ENCODE measurements at regions not wholly inside any gene's neighbourhood (a gene's known extent, or its start where the extent isn't known, plus 50 kb on each side); places are given as distances from the start of the nearest gene placed in this dataset.
"Not testable (repeated sequence)": the region's sequence is repeated elsewhere in the genome, so short reads cannot be mapped to it uniquely, and the experiment has no call there.

GRCh38 chr6:122878796-122879195, 89.7 kb downstream of the SMPDL3A start:
- DNase-seq (ENCODE audit: low read depth) = no peak
- no peak overlapping the region for H3K4me3 ChIP-seq (replicated peaks; ENCODE audit: low read depth, low read length)
- TF ChIP-seq, protein P1, sequence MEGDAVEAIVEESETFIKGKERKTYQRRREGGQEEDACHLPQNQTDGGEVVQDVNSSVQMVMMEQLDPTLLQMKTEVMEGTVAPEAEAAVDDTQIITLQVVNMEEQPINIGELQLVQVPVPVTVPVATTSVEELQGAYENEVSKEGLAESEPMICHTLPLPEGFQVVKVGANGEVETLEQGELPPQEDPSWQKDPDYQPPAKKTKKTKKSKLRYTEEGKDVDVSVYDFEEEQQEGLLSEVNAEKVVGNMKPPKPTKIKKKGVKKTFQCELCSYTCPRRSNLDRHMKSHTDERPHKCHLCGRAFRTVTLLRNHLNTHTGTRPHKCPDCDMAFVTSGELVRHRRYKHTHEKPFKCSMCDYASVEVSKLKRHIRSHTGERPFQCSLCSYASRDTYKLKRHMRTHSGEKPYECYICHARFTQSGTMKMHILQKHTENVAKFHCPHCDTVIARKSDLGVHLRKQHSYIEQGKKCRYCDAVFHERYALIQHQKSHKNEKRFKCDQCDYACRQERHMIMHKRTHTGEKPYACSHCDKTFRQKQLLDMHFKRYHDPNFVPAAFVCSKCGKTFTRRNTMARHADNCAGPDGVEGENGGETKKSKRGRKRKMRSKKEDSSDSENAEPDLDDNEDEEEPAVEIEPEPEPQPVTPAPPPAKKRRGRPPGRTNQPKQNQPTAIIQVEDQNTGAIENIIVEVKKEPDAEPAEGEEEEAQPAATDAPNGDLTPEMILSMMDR (IDR thresholded peaks at IDR 0.05; ENCODE audit: low read length, missing control alignments) = no peak

GRCh38 chr6:122886481-122886880, 97.4 kb downstream of the SMPDL3A start:
- H3K4me3 ChIP-seq (replicated peaks; ENCODE audit: low read depth, low read length) = no peak overlapping the region
- TF ChIP-seq, protein P1 (IDR thresholded peaks at IDR 0.05; ENCODE audit: low read length, missing control alignments) = no peak
- DNase-seq (ENCODE audit: low read depth) = no peak

DNA sequence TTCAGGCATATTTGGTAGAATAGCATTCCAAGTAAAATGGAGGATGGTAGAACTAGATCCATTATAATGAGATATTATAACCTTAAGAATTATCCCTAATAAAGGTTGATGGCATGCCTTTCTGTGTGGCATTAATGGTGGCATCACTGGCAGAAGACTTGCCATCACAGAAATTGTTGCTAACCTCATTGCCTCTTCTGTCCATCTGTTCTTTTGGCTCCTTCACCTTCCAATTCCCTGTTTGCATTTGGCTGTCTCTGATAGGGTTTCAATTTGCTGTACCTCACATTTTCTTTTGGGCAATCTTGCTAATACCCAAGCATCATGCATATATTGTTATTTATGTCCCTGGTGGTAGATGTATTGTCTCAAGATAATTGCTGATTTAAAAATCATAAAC, 98.9 kb downstream of the SMPDL3A start:
- DNase-seq (ENCODE audit: low read depth) = no peak
- TF ChIP-seq, protein P1 (IDR thresholded peaks at IDR 0.05; ENCODE audit: low read length, missing control alignments) = no peak
- H3K4me3 ChIP-seq (replicated peaks; ENCODE audit: low read depth, low read length) = no peak overlapping the region

GRCh38 chr6:122888680-122889079, 99.6 kb downstream of the SMPDL3A start:
- DNase-seq (ENCODE audit: low read depth); H3K4me3 ChIP-seq (replicated peaks; ENCODE audit: low read depth, low read length): not testable (repeated sequence)

- TF ChIP-seq, protein P1 (IDR thresholded peaks at IDR 0.05; ENCODE audit: low read length, missing control alignments) = no peak
- H3K4me3 ChIP-seq (replicated peaks; ENCODE audit: low read depth, low read length) = no peak overlapping the region
- DNase-seq (ENCODE audit: low read depth) = no peak
Observed at GRCh38 chr6:122890250-122890649, 101.2 kb downstream of the SMPDL3A start.

- H3K4me3 ChIP-seq (replicated peaks; ENCODE audit: low read depth, low read length) = no peak overlapping the region
- TF ChIP-seq, protein P1 (IDR thresholded peaks at IDR 0.05; ENCODE audit: low read length, missing control alignments) = no peak
- DNase-seq (ENCODE audit: low read depth) = no peak
Observed at GRCh38 chr6:122894791-122895190, 101.2 kb upstream of the CLVS2 start.

- DNase-seq (ENCODE audit: low read depth) = no peak
- TF ChIP-seq, protein P1 (IDR thresholded peaks at IDR 0.05; ENCODE audit: low read length, missing control alignments) = no peak
- no peak overlapping the region for H3K4me3 ChIP-seq (replicated peaks; ENCODE audit: low read depth, low read length)
Observed at GRCh38 chr6:122902326-122902725, 93.7 kb upstream of the CLVS2 start.

All from fibroblast of pulmonary artery (primary cell).